GM12878 (cell line): ENCODE measurements at regions not wholly inside any gene's neighbourhood (a gene's known extent, or its start where the extent isn't known, plus 50 kb on each side); places are given as distances from the start of the nearest gene placed in this dataset.

Source experiments
- MTA2 ChIP-seq: fragments of 450-650 bp; IDR thresholded peaks from 2 replicates; pipeline ENCODE4 v1.6.1; 2016; ENCODE audit warnings: low read depth, mild to moderate bottlenecking, moderate library complexity
- NR2F1 ChIP-seq: fragments of 450-650 bp; conservative IDR thresholded peaks from 2 replicates; pipeline ENCODE4 v1.6.1; 2017; ENCODE audit warnings: mild to moderate bottlenecking
- SRF ChIP-seq, 2 experiments: IDR thresholded peaks; 2 replicates each; pipeline ENCODE4 v1.6.1; 2011; ENCODE audit warnings: low read depth in 2 of 2, low read length in 2 of 2, mild to moderate bottlenecking in 1 of 2, moderate library complexity in 1 of 2
- TAF1 ChIP-seq: IDR thresholded peaks from 2 replicates; pipeline ENCODE4 v1.6.1; 2011; ENCODE audit warnings: mild to moderate bottlenecking, low read depth, low read length, borderline replicate concordance
- TCF12 ChIP-seq: IDR thresholded peaks from 2 replicates; pipeline ENCODE4 v1.6.1; 2011; ENCODE audit warnings: low read depth, mild to moderate bottlenecking, low read length
- TF ChIP-seq, protein P1 (sequence below): IDR thresholded peaks from 2 replicates; pipeline ENCODE4 v1.6.1; 2012; ENCODE audit warnings: improper control_type of control experiment, low read depth, low read length; ENCODE audit not compliant: insufficient replicate concordance
- TF ChIP-seq, protein P2 (sequence below): fragments of 450-650 bp; conservative IDR thresholded peaks from 2 replicates; pipeline ENCODE4 v1.6.1; 2017; ENCODE audit warnings: mild to moderate bottlenecking, moderate library complexity
- TF ChIP-seq, protein P3 (sequence below): IDR thresholded peaks from 2 replicates; pipeline ENCODE4 v1.6.1; 2012; ENCODE audit warnings: low read depth, low read length, improper control_type of control experiment
- TF ChIP-seq, protein P4 (sequence below): fragments of 150-350 bp; IDR thresholded peaks from 2 replicates; pipeline ENCODE4 v1.6.1; 2014; ENCODE audit warnings: mild to moderate bottlenecking, low read depth, low read length

DNA sequence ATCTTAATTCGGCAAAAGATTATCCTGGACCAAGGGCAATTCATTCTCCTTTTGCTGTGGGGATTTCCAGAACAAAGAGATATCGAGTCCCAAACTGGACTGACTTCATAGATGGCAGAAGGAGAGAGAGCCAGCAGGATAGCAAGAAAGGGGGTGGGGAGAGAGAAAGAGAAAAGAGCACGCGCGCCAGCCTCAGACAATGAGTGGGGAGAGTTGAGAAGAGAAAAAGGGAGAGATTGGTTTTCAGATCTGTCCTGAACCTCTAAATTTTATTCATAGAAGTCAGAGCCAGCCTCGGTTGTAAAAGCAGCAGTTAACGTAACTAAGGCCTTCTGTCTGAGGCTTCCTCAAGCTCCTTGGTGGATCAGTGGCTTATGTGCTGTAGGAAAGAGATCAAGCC lies 55.3 kb upstream of the ALDH1B1 start (continued):
- TF ChIP-seq, protein P1, sequence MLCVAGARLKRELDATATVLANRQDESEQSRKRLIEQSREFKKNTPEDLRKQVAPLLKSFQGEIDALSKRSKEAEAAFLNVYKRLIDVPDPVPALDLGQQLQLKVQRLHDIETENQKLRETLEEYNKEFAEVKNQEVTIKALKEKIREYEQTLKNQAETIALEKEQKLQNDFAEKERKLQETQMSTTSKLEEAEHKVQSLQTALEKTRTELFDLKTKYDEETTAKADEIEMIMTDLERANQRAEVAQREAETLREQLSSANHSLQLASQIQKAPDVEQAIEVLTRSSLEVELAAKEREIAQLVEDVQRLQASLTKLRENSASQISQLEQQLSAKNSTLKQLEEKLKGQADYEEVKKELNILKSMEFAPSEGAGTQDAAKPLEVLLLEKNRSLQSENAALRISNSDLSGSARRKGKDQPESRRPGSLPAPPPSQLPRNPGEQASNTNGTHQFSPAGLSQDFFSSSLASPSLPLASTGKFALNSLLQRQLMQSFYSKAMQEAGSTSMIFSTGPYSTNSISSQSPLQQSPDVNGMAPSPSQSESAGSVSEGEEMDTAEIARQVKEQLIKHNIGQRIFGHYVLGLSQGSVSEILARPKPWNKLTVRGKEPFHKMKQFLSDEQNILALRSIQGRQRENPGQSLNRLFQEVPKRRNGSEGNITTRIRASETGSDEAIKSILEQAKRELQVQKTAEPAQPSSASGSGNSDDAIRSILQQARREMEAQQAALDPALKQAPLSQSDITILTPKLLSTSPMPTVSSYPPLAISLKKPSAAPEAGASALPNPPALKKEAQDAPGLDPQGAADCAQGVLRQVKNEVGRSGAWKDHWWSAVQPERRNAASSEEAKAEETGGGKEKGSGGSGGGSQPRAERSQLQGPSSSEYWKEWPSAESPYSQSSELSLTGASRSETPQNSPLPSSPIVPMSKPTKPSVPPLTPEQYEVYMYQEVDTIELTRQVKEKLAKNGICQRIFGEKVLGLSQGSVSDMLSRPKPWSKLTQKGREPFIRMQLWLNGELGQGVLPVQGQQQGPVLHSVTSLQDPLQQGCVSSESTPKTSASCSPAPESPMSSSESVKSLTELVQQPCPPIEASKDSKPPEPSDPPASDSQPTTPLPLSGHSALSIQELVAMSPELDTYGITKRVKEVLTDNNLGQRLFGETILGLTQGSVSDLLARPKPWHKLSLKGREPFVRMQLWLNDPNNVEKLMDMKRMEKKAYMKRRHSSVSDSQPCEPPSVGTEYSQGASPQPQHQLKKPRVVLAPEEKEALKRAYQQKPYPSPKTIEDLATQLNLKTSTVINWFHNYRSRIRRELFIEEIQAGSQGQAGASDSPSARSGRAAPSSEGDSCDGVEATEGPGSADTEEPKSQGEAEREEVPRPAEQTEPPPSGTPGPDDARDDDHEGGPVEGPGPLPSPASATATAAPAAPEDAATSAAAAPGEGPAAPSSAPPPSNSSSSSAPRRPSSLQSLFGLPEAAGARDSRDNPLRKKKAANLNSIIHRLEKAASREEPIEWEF, result no peak
- TF ChIP-seq SRF (IDR thresholded peaks at IDR 0.05; ENCODE audit: low read depth in 2 of 2, low read length in 2 of 2), result no peak
- TF ChIP-seq, protein P2, sequence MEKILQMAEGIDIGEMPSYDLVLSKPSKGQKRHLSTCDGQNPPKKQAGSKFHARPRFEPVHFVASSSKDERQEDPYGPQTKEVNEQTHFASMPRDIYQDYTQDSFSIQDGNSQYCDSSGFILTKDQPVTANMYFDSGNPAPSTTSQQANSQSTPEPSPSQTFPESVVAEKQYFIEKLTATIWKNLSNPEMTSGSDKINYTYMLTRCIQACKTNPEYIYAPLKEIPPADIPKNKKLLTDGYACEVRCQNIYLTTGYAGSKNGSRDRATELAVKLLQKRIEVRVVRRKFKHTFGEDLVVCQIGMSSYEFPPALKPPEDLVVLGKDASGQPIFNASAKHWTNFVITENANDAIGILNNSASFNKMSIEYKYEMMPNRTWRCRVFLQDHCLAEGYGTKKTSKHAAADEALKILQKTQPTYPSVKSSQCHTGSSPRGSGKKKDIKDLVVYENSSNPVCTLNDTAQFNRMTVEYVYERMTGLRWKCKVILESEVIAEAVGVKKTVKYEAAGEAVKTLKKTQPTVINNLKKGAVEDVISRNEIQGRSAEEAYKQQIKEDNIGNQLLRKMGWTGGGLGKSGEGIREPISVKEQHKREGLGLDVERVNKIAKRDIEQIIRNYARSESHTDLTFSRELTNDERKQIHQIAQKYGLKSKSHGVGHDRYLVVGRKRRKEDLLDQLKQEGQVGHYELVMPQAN, result no peak
- no peak for TF ChIP-seq MTA2
- TF ChIP-seq, protein P3, sequence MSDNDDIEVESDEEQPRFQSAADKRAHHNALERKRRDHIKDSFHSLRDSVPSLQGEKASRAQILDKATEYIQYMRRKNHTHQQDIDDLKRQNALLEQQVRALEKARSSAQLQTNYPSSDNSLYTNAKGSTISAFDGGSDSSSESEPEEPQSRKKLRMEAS, result no peak
- TF ChIP-seq, protein P4, sequence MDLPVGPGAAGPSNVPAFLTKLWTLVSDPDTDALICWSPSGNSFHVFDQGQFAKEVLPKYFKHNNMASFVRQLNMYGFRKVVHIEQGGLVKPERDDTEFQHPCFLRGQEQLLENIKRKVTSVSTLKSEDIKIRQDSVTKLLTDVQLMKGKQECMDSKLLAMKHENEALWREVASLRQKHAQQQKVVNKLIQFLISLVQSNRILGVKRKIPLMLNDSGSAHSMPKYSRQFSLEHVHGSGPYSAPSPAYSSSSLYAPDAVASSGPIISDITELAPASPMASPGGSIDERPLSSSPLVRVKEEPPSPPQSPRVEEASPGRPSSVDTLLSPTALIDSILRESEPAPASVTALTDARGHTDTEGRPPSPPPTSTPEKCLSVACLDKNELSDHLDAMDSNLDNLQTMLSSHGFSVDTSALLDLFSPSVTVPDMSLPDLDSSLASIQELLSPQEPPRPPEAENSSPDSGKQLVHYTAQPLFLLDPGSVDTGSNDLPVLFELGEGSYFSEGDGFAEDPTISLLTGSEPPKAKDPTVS, result no peak
- TF ChIP-seq TAF1, result no peak
- TF ChIP-seq TCF12, result no peak
- TF ChIP-seq NR2F1, result no peak
- TF ChIP-seq, all 136 proteins: peak for 0
